ENCODE measurements at regions not wholly inside any gene's neighbourhood (a gene's known extent, or its start where the extent isn't known, plus 50 kb on each side); places are given as distances from the start of the nearest gene placed in this dataset.

DNA sequence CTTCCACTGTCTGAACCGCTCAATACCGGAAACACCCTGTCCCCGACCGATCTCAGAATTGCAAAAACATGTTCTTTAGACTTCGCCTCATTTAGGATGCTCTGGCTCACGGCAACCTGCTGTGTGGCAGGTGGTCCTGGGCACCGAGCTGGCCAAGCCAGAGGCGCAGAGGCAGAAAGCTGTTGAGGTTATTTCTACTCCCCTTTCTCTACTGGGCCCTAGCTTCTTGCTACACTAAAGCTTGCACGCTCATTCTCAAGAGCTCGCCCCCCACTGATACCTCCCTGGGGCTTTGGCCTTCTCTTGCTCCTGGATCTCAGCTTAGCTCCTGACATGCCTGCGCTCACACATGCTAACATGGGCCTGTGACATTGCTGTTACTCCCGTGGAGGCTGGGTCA lies 417.4 kb downstream of the LPIN1 start:
- no peak for DNase-seq (ENCODE audit: low read depth)
- no peak overlapping the region for H3K4me3 ChIP-seq (ENCODE audit: low read depth, low read length)
- TF ChIP-seq, protein P1, sequence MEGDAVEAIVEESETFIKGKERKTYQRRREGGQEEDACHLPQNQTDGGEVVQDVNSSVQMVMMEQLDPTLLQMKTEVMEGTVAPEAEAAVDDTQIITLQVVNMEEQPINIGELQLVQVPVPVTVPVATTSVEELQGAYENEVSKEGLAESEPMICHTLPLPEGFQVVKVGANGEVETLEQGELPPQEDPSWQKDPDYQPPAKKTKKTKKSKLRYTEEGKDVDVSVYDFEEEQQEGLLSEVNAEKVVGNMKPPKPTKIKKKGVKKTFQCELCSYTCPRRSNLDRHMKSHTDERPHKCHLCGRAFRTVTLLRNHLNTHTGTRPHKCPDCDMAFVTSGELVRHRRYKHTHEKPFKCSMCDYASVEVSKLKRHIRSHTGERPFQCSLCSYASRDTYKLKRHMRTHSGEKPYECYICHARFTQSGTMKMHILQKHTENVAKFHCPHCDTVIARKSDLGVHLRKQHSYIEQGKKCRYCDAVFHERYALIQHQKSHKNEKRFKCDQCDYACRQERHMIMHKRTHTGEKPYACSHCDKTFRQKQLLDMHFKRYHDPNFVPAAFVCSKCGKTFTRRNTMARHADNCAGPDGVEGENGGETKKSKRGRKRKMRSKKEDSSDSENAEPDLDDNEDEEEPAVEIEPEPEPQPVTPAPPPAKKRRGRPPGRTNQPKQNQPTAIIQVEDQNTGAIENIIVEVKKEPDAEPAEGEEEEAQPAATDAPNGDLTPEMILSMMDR (conservative IDR thresholded peaks at IDR 0.05; ENCODE audit: low read depth, low read length): no peak

DNA sequence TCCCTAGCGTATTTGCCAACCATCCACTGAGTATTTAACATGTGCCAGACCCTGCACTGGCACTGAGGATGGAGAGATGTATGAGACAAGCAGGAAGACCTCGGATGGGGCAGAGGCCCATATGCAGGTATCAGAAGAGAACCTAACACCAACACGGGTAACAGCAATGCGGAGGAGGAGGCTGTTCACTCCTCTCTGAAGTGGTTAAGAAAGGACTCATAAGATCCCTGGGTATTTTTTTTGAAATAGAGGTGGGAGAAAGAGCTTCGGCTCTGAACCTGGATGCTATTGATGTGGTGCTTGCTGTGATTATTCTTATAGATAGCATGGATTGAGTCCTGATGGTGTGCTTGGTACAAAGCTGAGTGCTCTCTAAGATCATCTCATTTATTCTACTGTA lies 418.3 kb downstream of the LPIN1 start:
- TF ChIP-seq, protein P1 (conservative IDR thresholded peaks at IDR 0.05; ENCODE audit: low read depth, low read length): no peak

DNA sequence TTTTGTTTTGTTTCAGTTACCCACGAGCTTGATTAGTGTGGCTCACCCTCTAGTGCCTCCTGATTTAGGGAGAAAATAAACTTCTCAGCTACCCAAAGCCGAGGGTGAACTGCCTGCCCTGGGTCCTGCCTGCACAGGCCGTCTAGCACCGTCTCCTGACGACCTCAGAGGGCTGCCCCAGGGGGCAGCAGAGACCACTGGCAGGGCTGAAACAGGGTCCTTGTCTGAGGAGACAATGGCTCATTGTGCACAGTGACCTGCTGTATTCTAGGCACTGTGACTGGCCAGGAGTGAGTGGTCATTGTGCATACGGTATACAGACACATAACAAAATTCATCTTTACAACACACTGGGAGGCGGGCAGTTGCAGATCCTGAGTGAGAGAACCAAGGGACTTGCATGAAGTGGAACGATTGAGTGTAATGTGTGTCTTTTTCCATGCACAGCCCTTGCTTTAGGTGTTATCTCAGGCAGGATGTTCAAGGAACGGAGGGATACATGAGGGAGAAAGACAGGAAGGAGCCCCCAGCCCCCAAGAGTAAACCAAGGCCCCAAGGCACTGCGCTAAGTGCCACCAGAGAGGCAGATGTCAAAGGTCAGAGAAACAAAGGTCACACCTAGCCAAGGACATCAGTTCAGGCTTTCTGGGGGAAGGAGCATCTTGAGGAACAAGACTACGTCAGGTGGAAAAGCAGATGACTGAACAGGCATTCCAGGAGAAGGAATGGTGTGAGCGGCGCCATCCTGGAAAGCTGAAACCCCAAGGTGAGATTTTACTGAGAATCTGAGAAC lies 421.3 kb downstream of the LPIN1 start:
- TF ChIP-seq, protein P1 (conservative IDR thresholded peaks at IDR 0.05; ENCODE audit: low read depth, low read length): no peak
- DNase-seq (ENCODE audit: low read depth): no peak
- H3K4me3 ChIP-seq (ENCODE audit: low read depth, low read length): no peak overlapping the region

More for the DNA sequence above, 418.3 kb downstream of the LPIN1 start:
- no peak overlapping the region for H3K4me3 ChIP-seq (ENCODE audit: low read depth, low read length)
- no peak for DNase-seq (ENCODE audit: low read depth)

- DNase-seq (ENCODE audit: low read depth): no peak
- H3K4me3 ChIP-seq (ENCODE audit: low read depth, low read length): no peak overlapping the region
- TF ChIP-seq, protein P1 (conservative IDR thresholded peaks at IDR 0.05; ENCODE audit: low read depth, low read length): no peak
These were observed 421.9 kb downstream of the LPIN1 start for GRCh38 chr2:12168354-12168753.

DNA sequence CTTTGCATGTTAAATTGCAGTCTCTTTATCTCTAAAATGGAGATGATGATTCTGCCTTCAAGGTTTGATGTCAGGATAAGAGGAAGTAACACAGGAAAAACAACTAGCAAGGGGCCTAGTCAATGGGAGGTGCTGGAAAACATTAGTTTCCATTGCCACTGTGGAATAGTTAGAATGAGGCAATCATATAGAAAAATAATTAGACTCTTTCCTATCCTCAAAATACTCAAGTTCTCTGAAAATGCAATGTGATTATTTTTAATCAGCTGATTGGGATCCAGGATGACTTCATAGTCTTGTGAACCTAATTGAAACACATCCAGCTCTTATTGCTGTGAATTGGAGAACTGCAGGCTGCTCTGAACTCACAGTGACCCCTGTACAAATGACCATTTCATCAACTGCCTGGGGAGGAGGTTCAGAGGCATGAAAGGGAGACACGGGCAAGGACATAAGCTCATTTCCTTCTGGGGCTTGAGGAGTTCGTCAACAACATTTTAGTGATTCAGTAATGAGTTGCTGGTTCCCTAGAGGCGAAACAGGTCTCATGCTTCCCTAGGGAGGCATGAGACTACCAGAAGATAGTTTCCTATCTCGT lies 422.5 kb downstream of the LPIN1 start:
- no peak overlapping the region for H3K4me3 ChIP-seq (ENCODE audit: low read depth, low read length)
- peak; percentile 76 for DNase-seq (ENCODE audit: low read depth)
- TF ChIP-seq, protein P1 (conservative IDR thresholded peaks at IDR 0.05; ENCODE audit: low read depth, low read length): no peak

- TF ChIP-seq, protein P1 (conservative IDR thresholded peaks at IDR 0.05; ENCODE audit: low read depth, low read length): no peak
- H3K4me3 ChIP-seq (ENCODE audit: low read depth, low read length): no peak overlapping the region
- DNase-seq (ENCODE audit: low read depth): peak; percentile 52
These were observed 423.3 kb downstream of the LPIN1 start for GRCh38 chr2:12169721-12170120.

Measured in epithelial cell of proximal tubule (primary cell).